SK-N-SH treated with all-trans-retinoic acid at 6 μM for 48 hours (cell line): ENCODE measurements at regions not wholly inside any gene's neighbourhood (a gene's known extent, or its start where the extent isn't known, plus 50 kb on each side); places are given as distances from the start of the nearest gene placed in this dataset.

Experiments
- ATAC-seq: fragments of 200-7000 bp; cut with Tn5 transposase; 3 replicates; pipeline ENCODE4 v1.9.1; 2020; ENCODE audit warnings: mild to moderate bottlenecking, moderate library complexity
- ARNTL ChIP-seq: fragments of 450-650 bp; formaldehyde crosslinking; IDR thresholded peaks from 2 replicates; pipeline ENCODE4 v1.5.0; 2020; ENCODE audit warnings: low read depth, mild to moderate bottlenecking, moderate library complexity, borderline replicate concordance
- BACH2 ChIP-seq: fragments of 250-450 bp; sonication (Bioruptor Pico); IDR thresholded peaks from 2 replicates; pipeline ENCODE4 v1.9.0; 2021; ENCODE audit warnings: mild to moderate bottlenecking, borderline replicate concordance
- CSDC2 ChIP-seq: fragments of 250-450 bp; sonication (Bioruptor Pico); IDR thresholded peaks from 2 replicates; pipeline ENCODE4 v1.5.0; 2020; ENCODE audit warnings: mild to moderate bottlenecking, moderate library complexity
- ESRRG ChIP-seq: fragments of 250-450 bp; sonication (Bioruptor Pico); IDR thresholded peaks from 2 replicates; pipeline ENCODE4 v1.6.1; 2021; ENCODE audit warnings: mild to moderate bottlenecking
- GLIS3 ChIP-seq: fragments of 250-450 bp; sonication (Bioruptor Pico); IDR thresholded peaks from 2 replicates; pipeline ENCODE4 v1.5.0; 2020; ENCODE audit warnings: mild to moderate bottlenecking, moderate library complexity
- ISL1 ChIP-seq: fragments of 250-450 bp; sonication (Bioruptor Pico); IDR thresholded peaks from 2 replicates; pipeline ENCODE4 v2.1.2; 2022; ENCODE audit warnings: mild to moderate bottlenecking, moderate library complexity
- OSR1 ChIP-seq: fragments of 250-450 bp; sonication (Bioruptor Pico); IDR thresholded peaks from 2 replicates; pipeline ENCODE4 v1.8.0; 2022; ENCODE audit warnings: moderate library complexity, mild to moderate bottlenecking, inconsistent platforms
- PATZ1 ChIP-seq: fragments of 250-450 bp; sonication (Bioruptor Pico); IDR thresholded peaks from 2 replicates; pipeline ENCODE4 v1.8.0; 2020; ENCODE audit warnings: mild to moderate bottlenecking, moderate library complexity, borderline replicate concordance
- POU6F1 ChIP-seq: fragments of 250-450 bp; sonication (Bioruptor Pico); IDR thresholded peaks from 2 replicates; pipeline ENCODE4 v1.8.0; 2021; ENCODE audit warnings: low read depth, mild to moderate bottlenecking, moderate library complexity, borderline replicate concordance
- PPARA ChIP-seq: fragments of 250-450 bp; sonication (Bioruptor Pico); IDR thresholded peaks from 2 replicates; pipeline ENCODE4 v1.5.0; 2020; ENCODE audit warnings: mild to moderate bottlenecking, borderline replicate concordance
- RARB ChIP-seq: fragments of 250-450 bp; sonication (Bioruptor Pico); IDR thresholded peaks from 2 replicates; pipeline ENCODE4 v1.8.0; 2021; ENCODE audit warnings: mild to moderate bottlenecking, moderate library complexity
- SNAI2 ChIP-seq: fragments of 250-450 bp; sonication (Bioruptor Pico); IDR thresholded peaks from 2 replicates; pipeline ENCODE4 v1.5.0; 2020; ENCODE audit warnings: mild to moderate bottlenecking, moderate library complexity
- TOX ChIP-seq: fragments of 250-450 bp; sonication (Bioruptor Pico); IDR thresholded peaks from 2 replicates; pipeline ENCODE4 v1.8.0; 2021; ENCODE audit warnings: mild to moderate bottlenecking, moderate library complexity, borderline replicate concordance
- TSHZ2 ChIP-seq: fragments of 250-450 bp; sonication (Bioruptor Pico); IDR thresholded peaks from 2 replicates; pipeline ENCODE4 v1.5.0; 2020; ENCODE audit warnings: mild to moderate bottlenecking, moderate library complexity
- ZC3H10 ChIP-seq: fragments of 250-450 bp; sonication (Bioruptor Pico); IDR thresholded peaks from 2 replicates; pipeline ENCODE4 v1.5.1; 2021; ENCODE audit warnings: mild to moderate bottlenecking, moderate library complexity
- ZFP3 ChIP-seq: fragments of 250-450 bp; sonication (Bioruptor Pico); IDR thresholded peaks from 2 replicates; pipeline ENCODE4 v1.5.0; 2020; ENCODE audit warnings: mild to moderate bottlenecking, moderate library complexity
- ZFP30 ChIP-seq: fragments of 450-650 bp; formaldehyde crosslinking; IDR thresholded peaks from 2 replicates; pipeline ENCODE4 v1.5.0; 2022; ENCODE audit warnings: mild to moderate bottlenecking, moderate library complexity
- ZNF565 ChIP-seq: fragments of 450-650 bp; formaldehyde crosslinking; conservative IDR thresholded peaks from 2 replicates; pipeline ENCODE4 v1.5.0; 2020; ENCODE audit warnings: low read depth, mild to moderate bottlenecking, moderate library complexity
- ZNF70 ChIP-seq: fragments of 450-650 bp; formaldehyde crosslinking; IDR thresholded peaks from 2 replicates; pipeline ENCODE4 v1.5.0; 2020; ENCODE audit warnings: mild to moderate bottlenecking, moderate library complexity
- ZNF8 ChIP-seq: fragments of 450-650 bp; formaldehyde crosslinking; IDR thresholded peaks from 2 replicates; pipeline ENCODE4 v1.5.0; 2020; ENCODE audit warnings: mild to moderate bottlenecking, moderate library complexity
- TF ChIP-seq, protein P1 (sequence below): fragments of 250-450 bp; sonication (Bioruptor Pico); IDR thresholded peaks from 2 replicates; pipeline ENCODE4 v1.5.1; 2021; ENCODE audit warnings: mild to moderate bottlenecking, moderate library complexity
- TF ChIP-seq, protein P2 (sequence below): fragments of 250-450 bp; sonication (Bioruptor Pico); IDR thresholded peaks from 2 replicates; pipeline ENCODE4 v1.5.1; 2020; ENCODE audit warnings: low read depth, mild to moderate bottlenecking, moderate library complexity

DNA sequence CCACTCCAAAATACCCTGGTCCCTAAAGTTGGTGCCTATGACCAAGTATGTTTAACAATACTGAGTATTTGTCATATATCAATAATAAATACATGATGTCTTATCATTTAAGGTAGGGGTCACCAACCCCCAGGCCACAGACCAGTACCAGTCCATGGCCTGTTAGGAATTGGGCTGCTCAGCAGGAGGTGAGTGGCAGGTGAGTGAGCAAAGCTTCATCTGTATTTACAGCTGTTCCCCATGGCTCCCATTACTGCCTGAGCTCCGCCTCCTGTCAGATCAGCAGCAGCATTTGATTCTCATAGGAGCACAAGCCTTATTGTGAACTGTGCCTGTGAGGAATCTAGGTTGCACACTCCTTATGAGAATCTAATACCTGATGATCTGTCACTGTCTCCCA lies 126.2 kb downstream of the HNRNPD start:
- ATAC-seq = no peak
- TF ChIP-seq ARNTL = no peak
- TF ChIP-seq OSR1 (CRISPR knock-in tag) = no peak
- TF ChIP-seq, all 23 proteins: peak for 0

DNA sequence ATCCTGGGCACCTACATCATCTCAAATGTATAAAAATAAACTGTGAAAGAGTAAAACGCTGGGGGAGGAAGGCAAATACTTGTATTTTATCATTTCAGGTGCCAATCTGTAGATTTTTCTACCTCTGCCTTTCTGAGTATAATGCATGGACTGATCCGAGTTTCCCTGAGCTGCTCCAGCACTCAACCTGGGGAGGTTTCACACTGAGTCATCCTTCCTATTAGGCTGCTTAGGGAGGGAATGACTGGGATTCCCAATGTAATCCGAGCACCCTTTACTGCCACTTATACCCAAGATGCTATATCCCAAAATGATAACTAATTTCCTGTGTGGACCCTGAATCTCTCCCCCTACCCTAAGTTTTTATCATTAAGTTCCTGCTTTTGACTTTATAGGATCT lies 126.6 kb downstream of the HNRNPD start:
- TF ChIP-seq RARB (CRISPR knock-in tag) (no peak), ZFP3 (CRISPR knock-in tag) (no peak), BACH2 (CRISPR knock-in tag) (no peak), SNAI2 (CRISPR knock-in tag) (no peak), POU6F1 (CRISPR knock-in tag) (no peak), TSHZ2 (CRISPR knock-in tag) (no peak), ARNTL (no peak), PATZ1 (CRISPR knock-in tag) (no peak), GLIS3 (CRISPR knock-in tag) (no peak), ZNF70 (CRISPR knock-in tag) (no peak), ISL1 (CRISPR knock-in tag) (no peak), ZC3H10 (no peak), OSR1 (CRISPR knock-in tag) (no peak), ZNF565 (CRISPR knock-in tag) (no peak), TOX (CRISPR knock-in tag) (no peak), ZFP30 (CRISPR knock-in tag) (no peak), PPARA (no peak)
- TF ChIP-seq, protein P1, sequence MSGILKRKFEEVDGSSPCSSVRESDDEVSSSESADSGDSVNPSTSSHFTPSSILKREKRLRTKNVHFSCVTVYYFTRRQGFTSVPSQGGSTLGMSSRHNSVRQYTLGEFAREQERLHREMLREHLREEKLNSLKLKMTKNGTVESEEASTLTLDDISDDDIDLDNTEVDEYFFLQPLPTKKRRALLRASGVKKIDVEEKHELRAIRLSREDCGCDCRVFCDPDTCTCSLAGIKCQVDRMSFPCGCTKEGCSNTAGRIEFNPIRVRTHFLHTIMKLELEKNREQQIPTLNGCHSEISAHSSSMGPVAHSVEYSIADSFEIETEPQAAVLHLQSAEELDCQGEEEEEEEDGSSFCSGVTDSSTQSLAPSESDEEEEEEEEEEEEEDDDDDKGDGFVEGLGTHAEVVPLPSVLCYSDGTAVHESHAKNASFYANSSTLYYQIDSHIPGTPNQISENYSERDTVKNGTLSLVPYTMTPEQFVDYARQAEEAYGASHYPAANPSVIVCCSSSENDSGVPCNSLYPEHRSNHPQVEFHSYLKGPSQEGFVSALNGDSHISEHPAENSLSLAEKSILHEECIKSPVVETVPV (CRISPR knock-in tag) = no peak
- TF ChIP-seq, protein P2, sequence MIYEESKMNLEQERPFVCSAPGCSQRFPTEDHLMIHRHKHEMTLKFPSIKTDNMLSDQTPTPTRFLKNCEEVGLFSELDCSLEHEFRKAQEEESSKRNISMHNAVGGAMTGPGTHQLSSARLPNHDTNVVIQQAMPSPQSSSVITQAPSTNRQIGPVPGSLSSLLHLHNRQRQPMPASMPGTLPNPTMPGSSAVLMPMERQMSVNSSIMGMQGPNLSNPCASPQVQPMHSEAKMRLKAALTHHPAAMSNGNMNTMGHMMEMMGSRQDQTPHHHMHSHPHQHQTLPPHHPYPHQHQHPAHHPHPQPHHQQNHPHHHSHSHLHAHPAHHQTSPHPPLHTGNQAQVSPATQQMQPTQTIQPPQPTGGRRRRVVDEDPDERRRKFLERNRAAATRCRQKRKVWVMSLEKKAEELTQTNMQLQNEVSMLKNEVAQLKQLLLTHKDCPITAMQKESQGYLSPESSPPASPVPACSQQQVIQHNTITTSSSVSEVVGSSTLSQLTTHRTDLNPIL (CRISPR knock-in tag) = no peak
- no peak for ATAC-seq

DNA sequence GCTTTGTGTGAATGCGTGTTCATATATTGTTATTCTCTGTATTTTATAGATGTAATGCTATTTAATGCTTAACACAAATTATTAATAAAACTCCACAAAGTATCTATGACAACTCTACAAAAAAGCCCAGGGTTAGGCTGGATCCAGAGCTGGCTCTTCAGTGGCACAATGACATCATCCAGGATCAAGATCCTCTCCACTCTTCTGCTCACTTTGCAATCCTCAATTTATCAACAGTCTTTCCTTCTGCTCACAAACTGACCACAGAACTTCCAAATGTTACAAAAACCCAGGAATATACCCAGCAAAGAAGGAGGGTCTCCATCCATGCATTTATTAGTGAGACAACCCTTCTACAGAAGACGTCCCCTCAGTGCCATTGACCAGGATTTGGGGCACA lies 132.3 kb downstream of the HNRNPD start:
- TF ChIP-seq ZNF8 (no peak), OSR1 (CRISPR knock-in tag) (no peak), CSDC2 (CRISPR knock-in tag) (no peak), ZFP3 (CRISPR knock-in tag) (no peak), BACH2 (CRISPR knock-in tag) (no peak), PPARA (no peak), RARB (CRISPR knock-in tag) (no peak), ESRRG (CRISPR knock-in tag) (no peak), ZNF565 (CRISPR knock-in tag) (no peak), TSHZ2 (CRISPR knock-in tag) (no peak)
- ATAC-seq = no peak
